ENCODE measurements at regions not wholly inside any gene's neighbourhood (a gene's known extent, or its start where the extent isn't known, plus 50 kb on each side); places are given as distances from the start of the nearest gene placed in this dataset.
"Not testable (repeated sequence)": the region's sequence is repeated elsewhere in the genome, so short reads cannot be mapped to it uniquely, and the experiment has no call there.

- DNase-seq (ENCODE audit: low read depth), result no peak
- H3K4me3 ChIP-seq (ENCODE audit: low read depth, low read length), result no peak overlapping the region
Observed at GRCh38 chr16:85515319-85515745, 97.8 kb upstream of the GSE1 start.

GRCh38 chr16:85515830-85516397, 97.2 kb upstream of the GSE1 start:
- no peak overlapping the region for H3K4me3 ChIP-seq (ENCODE audit: low read depth, low read length)
- DNase-seq (ENCODE audit: low read depth), result no peak

- no peak for DNase-seq (ENCODE audit: low read depth)
- no peak overlapping the region for H3K4me3 ChIP-seq (ENCODE audit: low read depth, low read length)
Observed at GRCh38 chr16:85517154-85517553, 96.0 kb upstream of the GSE1 start.

GRCh38 chr16:85517563-85518179, 95.5 kb upstream of the GSE1 start:
- H3K4me3 ChIP-seq (ENCODE audit: low read depth, low read length), result no peak overlapping the region
- DNase-seq (ENCODE audit: low read depth), result no peak

GRCh38 chr16:85518398-85519049, 94.6 kb upstream of the GSE1 start:
- DNase-seq (ENCODE audit: low read depth), result no peak
- no peak overlapping the region for H3K4me3 ChIP-seq (ENCODE audit: low read depth, low read length)

- DNase-seq (ENCODE audit: low read depth); H3K4me3 ChIP-seq (ENCODE audit: low read depth, low read length): not testable (repeated sequence)
Observed at GRCh38 chr16:85519050-85519440, 94.1 kb upstream of the GSE1 start.

GRCh38 chr16:85519540-85520231, 93.4 kb upstream of the GSE1 start:
- DNase-seq (ENCODE audit: low read depth), result no peak

GRCh38 chr16:85520853-85521521, 92.1 kb upstream of the GSE1 start:
- no peak for DNase-seq (ENCODE audit: low read depth)

More at GRCh38 chr16:85519540-85520231, 93.4 kb upstream of the GSE1 start:
- H3K4me3 ChIP-seq (ENCODE audit: low read depth, low read length), result no peak overlapping the region

GRCh38 chr16:85521552-85522307, 91.4 kb upstream of the GSE1 start:
- H3K4me3 ChIP-seq (ENCODE audit: low read depth, low read length), result no peak overlapping the region
- DNase-seq (ENCODE audit: low read depth), result no peak

More at GRCh38 chr16:85520853-85521521, 92.1 kb upstream of the GSE1 start:
- no peak overlapping the region for H3K4me3 ChIP-seq (ENCODE audit: low read depth, low read length)

- no peak for DNase-seq (ENCODE audit: low read depth)
Observed at GRCh38 chr16:85522308-85522841, 90.7 kb upstream of the GSE1 start.

GRCh38 chr16:85522842-85523601, 90.1 kb upstream of the GSE1 start:
- no peak for DNase-seq (ENCODE audit: low read depth)
- no peak overlapping the region for H3K4me3 ChIP-seq (ENCODE audit: low read depth, low read length)

More at GRCh38 chr16:85522308-85522841, 90.7 kb upstream of the GSE1 start:
- no peak overlapping the region for H3K4me3 ChIP-seq (ENCODE audit: low read depth, low read length)

- no peak overlapping the region for H3K4me3 ChIP-seq (ENCODE audit: low read depth, low read length)
- no peak for DNase-seq (ENCODE audit: low read depth)
Observed at GRCh38 chr16:85523602-85524364, 89.3 kb upstream of the GSE1 start.

- H3K4me3 ChIP-seq (ENCODE audit: low read depth, low read length), result no peak overlapping the region
- no peak for DNase-seq (ENCODE audit: low read depth)
Observed at GRCh38 chr16:85524365-85524629, 88.8 kb upstream of the GSE1 start.

- no peak overlapping the region for H3K4me3 ChIP-seq (ENCODE audit: low read depth, low read length)
- no peak for DNase-seq (ENCODE audit: low read depth)
Observed at GRCh38 chr16:85524630-85525419, 88.3 kb upstream of the GSE1 start.

- H3K4me3 ChIP-seq (ENCODE audit: low read depth, low read length), result no peak overlapping the region
- DNase-seq (ENCODE audit: low read depth), result no peak
Observed at GRCh38 chr16:85525420-85526184, 87.5 kb upstream of the GSE1 start.

Data from skeletal muscle cell (primary cell).